Activated B cell treated with CpG ODN at 0.5 μM for 24 hours (primary cell): ENCODE measurements at regions not wholly inside any gene's neighbourhood (a gene's known extent, or its start where the extent isn't known, plus 50 kb on each side); places are given as distances from the start of the nearest gene placed in this dataset.

Experiments
- ATAC-seq: fragments of 200-7000 bp; cut with Tn5 transposase; one replicate; pipeline ENCODE4 v1.10.0; 2021; ENCODE audit warnings: low read depth, mild to moderate bottlenecking, moderate library complexity
- CTCF ChIA-PET: fragments of 350-600 bp; sonication (Branson Sonifier 250); formaldehyde crosslinking; loops from one replicate; lab custom pipeline; 2021; ENCODE audit warnings: antibody characterized with exemption; lab: Charles Lee
- POLR2A ChIA-PET: fragments of 350-600 bp; sonication (Branson Sonifier 250); formaldehyde crosslinking; loops from one replicate; lab custom pipeline; 2021; ENCODE audit warnings: antibody characterized with exemption; lab: Charles Lee
- DNase-seq: peaks from one replicate; pipeline ENCODE4 v3.0.0; 2022
- H3K27ac Mint-ChIP-seq: one replicate; pipeline ENCODE4 v1.8.0; 2020; ENCODE audit warnings: mixed read lengths
- H3K27me3 Mint-ChIP-seq: one replicate; pipeline ENCODE4 v1.8.0; 2021; ENCODE audit warnings: mixed read lengths
- H3K36me3 Mint-ChIP-seq: one replicate; pipeline ENCODE4 v1.8.0; 2021; ENCODE audit warnings: low read depth, mixed read lengths
- H3K4me1 Mint-ChIP-seq: one replicate; pipeline ENCODE4 v1.8.0; 2021; ENCODE audit warnings: mixed read lengths
- H3K4me3 Mint-ChIP-seq: one replicate; pipeline ENCODE4 v1.8.0; 2020; ENCODE audit warnings: mild to moderate bottlenecking, mixed read lengths
- H3K9me3 Mint-ChIP-seq: one replicate; pipeline ENCODE4 v1.8.0; 2020; ENCODE audit warnings: mixed read lengths
- CTCF ChIP-seq: fragments of 200-600 bp; IDR thresholded peaks from one replicate; pipeline ENCODE4 v1.8.0; 2022; ENCODE audit warnings: antibody characterized with exemption, mild to moderate bottlenecking
- intact Hi-C: fragments of 100-400 bp; cut with micrococcal nuclease; formaldehyde crosslinking; loops from one replicate; pipeline ENCODE4 v1.15.1; 2024

DNA sequence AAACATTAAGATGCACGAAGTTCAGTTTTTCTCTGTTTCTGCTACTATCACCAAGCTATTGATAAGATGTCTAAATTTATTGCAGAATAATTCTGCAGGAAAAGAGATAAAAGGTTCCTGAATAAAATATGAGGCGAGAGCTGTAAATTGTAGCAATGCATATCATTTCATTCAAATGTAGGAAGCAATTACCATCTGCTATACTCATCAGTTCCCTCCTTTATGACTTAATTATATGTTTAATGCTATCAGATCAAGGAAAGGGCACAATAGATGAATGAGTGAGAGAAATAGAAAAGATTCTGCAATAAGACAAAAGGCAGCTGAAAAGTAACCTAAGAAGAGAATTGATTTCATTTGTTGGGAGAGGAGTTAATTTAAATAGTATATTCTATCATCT lies 108.2 kb upstream of the GALNT5 start:
- Mint-ChIP-seq H3K36me3 (no peaks in the 10 kb centered on the region), H3K4me3 (no peak overlapping the region), H3K27ac (no peak overlapping the region), H3K27me3 (no peaks in the 10 kb centered on the region), H3K9me3 (no peaks in the 10 kb centered on the region), H3K4me1 (no peaks in the 10 kb centered on the region)
- POLR2A ChIA-PET: no interaction called here
- intact Hi-C loops: no loop called here
- DNase-seq: no peak
- TF ChIP-seq CTCF: no peak
- CTCF ChIA-PET: no interaction called here
- ATAC-seq: no peak

DNA sequence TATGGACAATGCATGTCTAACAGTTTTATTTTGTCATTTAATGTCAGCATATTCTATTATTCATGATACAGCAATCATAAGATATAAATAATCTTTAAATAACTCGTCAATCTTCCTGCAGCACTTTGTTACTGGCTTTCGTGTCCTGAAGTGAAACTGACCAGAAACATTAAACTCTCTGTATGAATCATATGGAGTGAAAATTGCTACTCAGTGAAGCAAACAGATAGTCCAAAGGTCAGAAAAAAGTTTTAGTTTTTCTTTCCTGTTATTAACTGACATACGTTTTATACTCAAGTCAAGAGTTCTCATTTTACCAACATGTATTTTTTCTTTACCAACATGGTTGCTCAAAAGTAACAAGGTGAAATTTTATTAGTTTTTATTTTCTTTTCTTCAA lies 106.8 kb upstream of the GALNT5 start:
- Mint-ChIP-seq H3K4me1 (no peaks in the 10 kb centered on the region), H3K4me3 (no peak overlapping the region), H3K9me3 (no peaks in the 10 kb centered on the region), H3K27me3 (no peaks in the 10 kb centered on the region), H3K27ac (no peak overlapping the region), H3K36me3 (no peaks in the 10 kb centered on the region)
- no peak for TF ChIP-seq CTCF
- intact Hi-C loops: no loop called here
- POLR2A ChIA-PET: no interaction called here
- DNase-seq: no peak
- ATAC-seq: no peak
- CTCF ChIA-PET: no interaction called here

DNA sequence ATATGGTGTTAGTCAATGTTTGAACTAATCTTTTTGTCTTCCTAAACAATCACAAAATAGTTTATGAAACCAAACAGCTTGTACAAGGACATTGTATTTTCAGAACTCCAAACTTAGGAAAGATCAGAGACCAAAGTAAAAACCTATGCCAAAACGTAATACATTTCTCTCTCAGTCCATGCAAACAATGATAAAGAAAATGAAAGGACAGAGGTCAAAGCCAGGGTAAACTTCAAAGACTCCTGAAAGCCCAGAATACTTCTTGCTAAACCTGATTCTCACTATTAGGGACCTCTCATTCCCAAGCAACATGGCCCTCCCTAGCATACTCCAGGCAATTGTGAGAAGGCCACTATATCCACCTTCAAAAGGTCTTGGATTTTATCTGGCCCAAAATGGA lies 105.1 kb upstream of the GALNT5 start:
- H3K4me1 Mint-ChIP-seq: no peaks in the 10 kb centered on the region
- no peaks in the 10 kb centered on the region for H3K36me3 Mint-ChIP-seq
- ChIA-PET POLR2A (no interaction called here), CTCF (no interaction called here)
- no peaks in the 10 kb centered on the region for H3K9me3 Mint-ChIP-seq
- DNase-seq: no peak
- no peak overlapping the region for H3K27ac Mint-ChIP-seq
- no peak for TF ChIP-seq CTCF
- ATAC-seq: no peak
- H3K4me3 Mint-ChIP-seq: no peak overlapping the region
- H3K27me3 Mint-ChIP-seq: no peaks in the 10 kb centered on the region
- intact Hi-C loops: no loop called here

GRCh38 chr2:157155992-157156391 lies 101.5 kb upstream of the GALNT5 start:
- H3K36me3 Mint-ChIP-seq: no peaks in the 10 kb centered on the region
- no peaks in the 10 kb centered on the region for H3K4me1 Mint-ChIP-seq
- CTCF ChIA-PET: no interaction called here
- H3K27ac Mint-ChIP-seq: no peak overlapping the region
- TF ChIP-seq CTCF: no peak
- intact Hi-C loops: no loop called here
- no peak overlapping the region for H3K4me3 Mint-ChIP-seq
- DNase-seq (no peak), ATAC-seq (no peak)
- no peaks in the 10 kb centered on the region for H3K9me3 Mint-ChIP-seq
- H3K27me3 Mint-ChIP-seq: peaks cover 2% of the 10 kb centered on the region
- POLR2A ChIA-PET: no interaction called here

GRCh38 chr2:157158111-157158510 lies 99.4 kb upstream of the GALNT5 start:
- intact Hi-C loops: no loop called here
- no peak overlapping the region for H3K27ac Mint-ChIP-seq
- CTCF ChIA-PET: no interaction called here
- H3K4me1 Mint-ChIP-seq: no peaks in the 10 kb centered on the region
- no peaks in the 10 kb centered on the region for H3K36me3 Mint-ChIP-seq
- POLR2A ChIA-PET: no interaction called here
- TF ChIP-seq CTCF: no peak
- H3K27me3 Mint-ChIP-seq: peaks cover 2% of the 10 kb centered on the region
- no peaks in the 10 kb centered on the region for H3K9me3 Mint-ChIP-seq
- DNase-seq (no peak), ATAC-seq (no peak)
- H3K4me3 Mint-ChIP-seq: no peak overlapping the region
